AG04449 (cell line): ENCODE measurements at regions not wholly inside any gene's neighbourhood (a gene's known extent, or its start where the extent isn't known, plus 50 kb on each side); places are given as distances from the start of the nearest gene placed in this dataset.

Experiments
- CTCF ChIA-PET: fragments of 350-600 bp; formaldehyde crosslinking; extraction: SDS; loops from one replicate; lab custom pipeline; 2021; ENCODE audit warnings: antibody characterized with exemption; lab: Yijun Ruan, JAX
- POLR2A ChIA-PET: fragments of 400-600, 350-600 bp; formaldehyde crosslinking; extraction: SDS; loops from one replicate; lab custom pipeline; 2020; ENCODE audit warnings: antibody characterized with exemption, inconsistent platforms; lab: Yijun Ruan, JAX
- DNase-seq: peaks from one replicate; pipeline ENCODE4 v3.0.0-alpha.2; 2010; ENCODE audit warnings: low read depth, low spot score
- H3K4me3 ChIP-seq: 2 replicates; pipeline ENCODE4 v1.5.1; 2011; ENCODE audit warnings: low read depth, mild to moderate bottlenecking, control low read depth, low read length
- TF ChIP-seq, protein P1 (sequence below): IDR thresholded peaks from one replicate; pipeline ENCODE4 v1.5.1; 2011; ENCODE audit warnings: mild to moderate bottlenecking, moderate library complexity, low read length, control low read depth, inconsistent platforms; ENCODE audit not compliant: insufficient read depth; ENCODE audit errors: missing control alignments

DNA sequence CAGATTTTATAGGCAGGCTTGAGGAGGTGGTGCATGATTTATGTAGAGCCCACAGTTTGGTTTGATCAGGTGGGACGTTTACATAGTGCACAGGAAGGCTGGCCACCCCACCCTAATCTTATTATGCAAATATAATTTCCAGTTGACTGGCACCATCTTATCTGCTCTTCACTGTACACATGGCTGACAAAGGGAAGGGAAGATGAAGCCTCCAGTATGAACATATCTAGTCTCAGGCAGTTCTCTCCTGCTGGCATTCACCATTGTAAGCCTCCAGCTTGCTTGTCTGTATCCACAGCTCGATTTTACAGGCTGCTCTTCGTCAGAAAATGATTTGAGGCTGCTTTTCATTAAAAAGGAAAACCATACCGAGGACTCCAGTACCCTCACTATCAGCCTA is 278.3 kb downstream of the TECRL start:
- CTCF ChIA-PET, result no interaction called here
- POLR2A ChIA-PET, result no interaction called here
- no peak overlapping the region for H3K4me3 ChIP-seq
- no peak for DNase-seq
- TF ChIP-seq, protein P1, sequence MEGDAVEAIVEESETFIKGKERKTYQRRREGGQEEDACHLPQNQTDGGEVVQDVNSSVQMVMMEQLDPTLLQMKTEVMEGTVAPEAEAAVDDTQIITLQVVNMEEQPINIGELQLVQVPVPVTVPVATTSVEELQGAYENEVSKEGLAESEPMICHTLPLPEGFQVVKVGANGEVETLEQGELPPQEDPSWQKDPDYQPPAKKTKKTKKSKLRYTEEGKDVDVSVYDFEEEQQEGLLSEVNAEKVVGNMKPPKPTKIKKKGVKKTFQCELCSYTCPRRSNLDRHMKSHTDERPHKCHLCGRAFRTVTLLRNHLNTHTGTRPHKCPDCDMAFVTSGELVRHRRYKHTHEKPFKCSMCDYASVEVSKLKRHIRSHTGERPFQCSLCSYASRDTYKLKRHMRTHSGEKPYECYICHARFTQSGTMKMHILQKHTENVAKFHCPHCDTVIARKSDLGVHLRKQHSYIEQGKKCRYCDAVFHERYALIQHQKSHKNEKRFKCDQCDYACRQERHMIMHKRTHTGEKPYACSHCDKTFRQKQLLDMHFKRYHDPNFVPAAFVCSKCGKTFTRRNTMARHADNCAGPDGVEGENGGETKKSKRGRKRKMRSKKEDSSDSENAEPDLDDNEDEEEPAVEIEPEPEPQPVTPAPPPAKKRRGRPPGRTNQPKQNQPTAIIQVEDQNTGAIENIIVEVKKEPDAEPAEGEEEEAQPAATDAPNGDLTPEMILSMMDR, result no peak

- DNase-seq, result no peak
- TF ChIP-seq, protein P1, result no peak
- CTCF ChIA-PET, result no interaction called here
- POLR2A ChIA-PET, result no interaction called here
- no peak overlapping the region for H3K4me3 ChIP-seq
Measured at GRCh38 chr4:64125354-64125753, 283.9 kb downstream of the TECRL start.

GRCh38 chr4:64121803-64122202 is 287.4 kb downstream of the TECRL start:
- H3K4me3 ChIP-seq, result no peak overlapping the region
- ChIA-PET CTCF (no interaction called here), POLR2A (no interaction called here)
- TF ChIP-seq, protein P1, result no peak
- no peak for DNase-seq

DNA sequence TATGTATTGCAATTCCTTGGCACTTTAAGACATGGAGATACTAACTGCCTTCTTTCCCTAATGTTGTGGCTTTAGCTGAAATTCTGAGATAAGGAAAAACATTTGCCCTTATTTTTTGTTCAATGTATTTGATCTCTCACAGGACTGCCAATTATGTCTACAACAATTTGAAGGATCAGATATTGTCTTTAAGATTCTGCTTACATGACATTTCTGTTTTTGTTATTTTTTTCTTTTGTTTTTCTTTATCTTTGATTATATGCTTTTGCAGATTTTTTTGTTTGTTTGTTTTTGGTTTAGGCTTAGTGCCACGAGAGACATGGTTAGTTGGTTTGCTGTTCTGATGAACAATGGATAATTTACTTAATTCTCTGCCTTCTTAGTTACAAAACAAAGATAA is 303.3 kb downstream of the TECRL start:
- TF ChIP-seq, protein P1, result no peak
- H3K4me3 ChIP-seq, result no peak overlapping the region
- POLR2A ChIA-PET, result no interaction called here
- DNase-seq, result no peak
- CTCF ChIA-PET, result no interaction called here

GRCh38 chr4:64095398-64095797 is 313.9 kb downstream of the TECRL start:
- ChIA-PET CTCF (no interaction called here), POLR2A (no interaction called here)
- no peak overlapping the region for H3K4me3 ChIP-seq
- DNase-seq, result no peak
- TF ChIP-seq, protein P1, result no peak

GRCh38 chr4:64079316-64079715 is 329.9 kb downstream of the TECRL start:
- no peak for DNase-seq
- H3K4me3 ChIP-seq, result no peak overlapping the region
- TF ChIP-seq, protein P1, result no peak
- POLR2A ChIA-PET, result no interaction called here
- CTCF ChIA-PET, result no interaction called here
